ENCODE measurements at regions not wholly inside any gene's neighbourhood (a gene's known extent, or its start where the extent isn't known, plus 50 kb on each side); places are given as distances from the start of the nearest gene placed in this dataset.

GRCh38 chrX:151476604-151477303 lies 79.7 kb downstream of the VMA21 start:
- no peak for TF ChIP-seq CTCF (IDR thresholded peaks at IDR 0.05; ENCODE audit: insufficient read depth, low read depth, low read length)
- no peak overlapping the region for H3K4me3 ChIP-seq (ENCODE audit: low read depth, low read length)
- no peak for DNase-seq (ENCODE audit: low read depth)

GRCh38 chrX:151478058-151478457 lies 81.1 kb downstream of the VMA21 start:
- TF ChIP-seq CTCF (IDR thresholded peaks at IDR 0.05; ENCODE audit: insufficient read depth, low read depth, low read length): no peak
- DNase-seq (ENCODE audit: low read depth): no peak
- no peak overlapping the region for H3K4me3 ChIP-seq (ENCODE audit: low read depth, low read length)

- TF ChIP-seq CTCF (IDR thresholded peaks at IDR 0.05; ENCODE audit: insufficient read depth, low read depth, low read length): peak; percentile 24
- H3K4me3 ChIP-seq (ENCODE audit: low read depth, low read length): no peak overlapping the region
- DNase-seq (ENCODE audit: low read depth): peak; percentile 1
These were observed 74.8 kb upstream of the PASD1 start for GRCh38 chrX:151488677-151489076.

- TF ChIP-seq CTCF (IDR thresholded peaks at IDR 0.05; ENCODE audit: insufficient read depth, low read depth, low read length): peak; percentile 25
- H3K4me3 ChIP-seq (ENCODE audit: low read depth, low read length): no peak overlapping the region
- DNase-seq (ENCODE audit: low read depth): no peak
These were observed 57.7 kb upstream of the PASD1 start for GRCh38 chrX:151505796-151506195.

GRCh38 chrX:151510203-151510602 lies 53.3 kb upstream of the PASD1 start:
- no peak overlapping the region for H3K4me3 ChIP-seq (ENCODE audit: low read depth, low read length)
- TF ChIP-seq CTCF (IDR thresholded peaks at IDR 0.05; ENCODE audit: insufficient read depth, low read depth, low read length): no peak
- no peak for DNase-seq (ENCODE audit: low read depth)

- no peak overlapping the region for H3K4me3 ChIP-seq (ENCODE audit: low read depth, low read length)
- TF ChIP-seq CTCF (IDR thresholded peaks at IDR 0.05; ENCODE audit: insufficient read depth, low read depth, low read length): no peak
- DNase-seq (ENCODE audit: low read depth): no peak
These were observed 50.0 kb upstream of the PASD1 start for GRCh38 chrX:151513472-151513871.
